HCT116 (cell line): ENCODE measurements at regions not wholly inside any gene's neighbourhood (a gene's known extent, or its start where the extent isn't known, plus 50 kb on each side); places are given as distances from the start of the nearest gene placed in this dataset.

ENCODE experiments used
- ATAC-seq: fragments of 200-7000 bp; cut with Tn5 transposase; 2 replicates; pipeline ENCODE4 v1.9.1; 2020; ENCODE audit warnings: mild to moderate bottlenecking, moderate library complexity
- BruUV-seq: library from RNA; stranded (reverse); fragments of 400-500 nt; replicated peaks from 2 replicates; lab custom pipeline; 2021; lab: Mats Ljungman, UMichigan
- CTCF ChIA-PET: fragments of 300-600 bp; sonication (Branson Sonifier 250); formaldehyde crosslinking; loops from one replicate; lab custom pipeline; 2021; ENCODE audit warnings: antibody characterized with exemption; lab: Charles Lee
- POLR2A ChIA-PET: fragments of 300-600, 350-600 bp; sonication (Branson Sonifier 250); formaldehyde crosslinking; loops from one replicate; lab custom pipeline; 2021; ENCODE audit warnings: antibody characterized with exemption; lab: Charles Lee
- RAD21 ChIA-PET, 2 experiments: fragments of 300-600 bp; sonication (Branson Sonifier 250); formaldehyde crosslinking; loops; one replicate each; lab custom pipeline; 2023; ENCODE audit warnings: low total read pairs in 2 of 2; ENCODE audit not compliant: uncharacterized antibody in 2 of 2, unreplicated experiment in 2 of 2, low non-redundant PET in 1 of 2; lab: Charles Lee
- DNase-seq: peaks from one replicate; pipeline ENCODE4 v3.0.0-alpha.2; 2010; ENCODE audit warnings: low read depth, low spot score
- H2AFZ ChIP-seq: fragments of 200-600 bp; shearing (Covaris generic), sonication (generic); 2 replicates; pipeline ENCODE4 v1.6.1; 2017; ENCODE audit warnings: low read depth, mixed run types, mixed read lengths, antibody characterized with exemption, low read length; ENCODE audit not compliant: poor library complexity, severe bottlenecking
- H3K27ac ChIP-seq: 2 replicates; pipeline ENCODE4 v1.5.1; 2012; ENCODE audit warnings: low read depth, low read length
- H3K27me3 ChIP-seq: fragments of 200-600 bp; sonication (generic); 2 replicates; pipeline ENCODE4 v1.6.1; 2016; ENCODE audit warnings: mixed run types, low read length, mixed read lengths; ENCODE audit not compliant: insufficient read depth
- H3K36me3 ChIP-seq, 2 experiments: fragments of 200-500 bp in 1 of 2; fragments of 200-600 bp in 1 of 2; sonication (Bioruptor generic) in 1 of 2; sonication (generic) in 1 of 2; 2 replicates each; pipeline versions ENCODE4 v1.5.1 to v1.6.1; 2014 to 2016; ENCODE audit warnings: low read length in 2 of 2, inconsistent platforms in 1 of 2, mixed read lengths in 1 of 2, mixed run types in 1 of 2; ENCODE audit not compliant: insufficient read depth in 2 of 2, control insufficient read depth in 1 of 2
- H3K4me1 ChIP-seq, 2 experiments: fragments of 200-600 bp in 1 of 2; sonication (generic) in 1 of 2; 2 replicates each; pipeline versions ENCODE4 v1.5.1 to v1.6.1; 2012 to 2017; ENCODE audit warnings: low read length in 2 of 2, inconsistent platforms in 1 of 2, mild to moderate bottlenecking in 1 of 2, mixed read lengths in 1 of 2, mixed run types in 1 of 2, moderate library complexity in 1 of 2; ENCODE audit not compliant: insufficient read depth in 2 of 2, control insufficient read depth in 1 of 2
- H3K4me2 ChIP-seq: fragments of 200-600 bp; sonication (generic); 2 replicates; pipeline ENCODE4 v1.6.1; 2017; ENCODE audit warnings: mixed run types, low read length, mixed read lengths
- H3K4me3 ChIP-seq, 2 experiments: fragments of 200-600 bp in 1 of 2; sonication (generic) in 1 of 2; replicated peaks in 1 of 2; 2 replicates each; pipeline ENCODE4 v1.5.1; 2011 to 2016; ENCODE audit warnings: low read length in 2 of 2, control low read depth in 1 of 2, low read depth in 1 of 2, mild to moderate bottlenecking in 1 of 2, mixed read lengths in 1 of 2, mixed run types in 1 of 2
- H3K79me2 ChIP-seq: fragments of 200-600 bp; sonication (generic); 2 replicates; pipeline ENCODE4 v1.6.1; 2017; ENCODE audit warnings: mild to moderate bottlenecking, mixed run types, low read length, moderate library complexity, mixed read lengths; ENCODE audit not compliant: insufficient read depth
- H3K9ac ChIP-seq: fragments of 200-600 bp; sonication (generic); 2 replicates; pipeline ENCODE4 v1.6.1; 2016; ENCODE audit warnings: low read length, mixed read lengths
- H3K9me2 ChIP-seq: fragments of 200-600 bp; sonication (generic), shearing (Covaris generic); 2 replicates; pipeline ENCODE4 v1.6.1; 2017; ENCODE audit warnings: mixed run types, mild to moderate bottlenecking, moderate library complexity; ENCODE audit not compliant: insufficient read depth
- H3K9me3 ChIP-seq, 2 experiments: fragments of 200-500 bp in 1 of 2; fragments of 200-600 bp in 1 of 2; sonication (Bioruptor generic) in 1 of 2; sonication (generic) in 1 of 2; 2 replicates each; pipeline ENCODE4 v1.6.1; 2014 to 2017; ENCODE audit warnings: low read length in 2 of 2, mixed read lengths in 2 of 2, inconsistent platforms in 1 of 2, low read depth in 1 of 2, mild to moderate bottlenecking in 1 of 2, mixed run types in 1 of 2, moderate library complexity in 1 of 2; ENCODE audit not compliant: control insufficient read depth in 1 of 2, insufficient read depth in 1 of 2
- H4K20me1 ChIP-seq: fragments of 200-600 bp; sonication (generic), shearing (Covaris generic); 2 replicates; pipeline ENCODE4 v1.6.1; 2017; ENCODE audit warnings: mixed run types, mild to moderate bottlenecking, moderate library complexity; ENCODE audit not compliant: insufficient read depth
- CBX3 ChIP-seq: IDR thresholded peaks from 2 replicates; pipeline ENCODE4 v1.6.1; 2012; ENCODE audit warnings: low read depth
- CEBPB ChIP-seq: IDR thresholded peaks from 2 replicates; pipeline ENCODE4 v1.6.1; 2012; ENCODE audit warnings: low read depth
- CTCF ChIP-seq, 3 experiments: fragments of 200-600 bp in 1 of 3; sonication (generic) in 1 of 3; IDR thresholded peaks in 2 of 3; conservative IDR thresholded peaks in 1 of 3; 2 replicates each; pipeline ENCODE4 v1.5.1; 2012 to 2017; ENCODE audit warnings: low read depth in 2 of 3, low read length in 2 of 3, antibody characterized with exemption in 1 of 3, borderline replicate concordance in 1 of 3, control low read depth in 1 of 3, mild to moderate bottlenecking in 1 of 3, mixed read lengths in 1 of 3, mixed run types in 1 of 3, moderate library complexity in 1 of 3; ENCODE audit not compliant: insufficient read depth in 1 of 3
- ELF1 ChIP-seq: IDR thresholded peaks from 2 replicates; pipeline ENCODE4 v1.6.1; 2012; ENCODE audit warnings: low read depth, borderline replicate concordance
- FOSL1 ChIP-seq: IDR thresholded peaks from 2 replicates; pipeline ENCODE4 v1.6.1; 2012; ENCODE audit warnings: low read depth
- JUND ChIP-seq: IDR thresholded peaks from 2 replicates; pipeline ENCODE4 v1.6.1; 2012
- POLR2A ChIP-seq: IDR thresholded peaks from 2 replicates; pipeline ENCODE4 v1.7.0; 2011; ENCODE audit warnings: borderline replicate concordance; ENCODE audit not compliant: insufficient read depth, insufficient read length; ENCODE audit errors: extremely low read depth
- POLR2AphosphoS5 ChIP-seq: IDR thresholded peaks from 2 replicates; pipeline ENCODE4 v1.6.1; 2011; ENCODE audit warnings: mild to moderate bottlenecking, low read depth, low read length, moderate library complexity
- RAD21 ChIP-seq: IDR thresholded peaks from 2 replicates; pipeline ENCODE4 v1.6.1; 2012; ENCODE audit warnings: low read depth, mild to moderate bottlenecking
- REST ChIP-seq: IDR thresholded peaks from 2 replicates; pipeline ENCODE4 v1.6.1; 2012; ENCODE audit warnings: low read depth
- SIN3A ChIP-seq: IDR thresholded peaks from 2 replicates; pipeline ENCODE4 v1.6.1; 2012; ENCODE audit warnings: low read depth
- SRF ChIP-seq: IDR thresholded peaks from 2 replicates; pipeline ENCODE4 v1.6.1; 2012; ENCODE audit warnings: low read depth
- ZBTB33 ChIP-seq: IDR thresholded peaks from 2 replicates; pipeline ENCODE4 v1.6.1; 2011; ENCODE audit warnings: mild to moderate bottlenecking, low read length, moderate library complexity; ENCODE audit not compliant: insufficient replicate concordance; ENCODE audit errors: extremely low read depth
- ZNF274 ChIP-seq: fragments of 200-500 bp; sonication (Bioruptor generic); IDR thresholded peaks from 2 replicates; pipeline ENCODE4 v1.6.1; 2014; ENCODE audit warnings: mild to moderate bottlenecking, low read depth, low read length, inconsistent platforms
- intact Hi-C: fragments of 100-400 bp; cut with micrococcal nuclease; formaldehyde crosslinking; loops from 2 replicates; pipeline ENCODE4 v1.10.0; 2022

- Histone ChIP-seq H3K4me2 (no peak overlapping the region), H3K9me2 (no peaks in the 10 kb centered on the region), H3K27me3 (no peaks in the 10 kb centered on the region), H3K9ac (no peak overlapping the region), H3K79me2 (no peaks in the 10 kb centered on the region), H2AFZ (no peak overlapping the region), H3K36me3 (no peaks in the 10 kb centered on the region), H3K4me3 (no peak overlapping the region), H4K20me1 (no peaks in the 10 kb centered on the region), H3K4me1 (no peaks in the 10 kb centered on the region), H3K9me3 (peaks cover 12 to 26% of the 10 kb centered on the region in 2 experiments; a peak in 2 of 4 replicates), H3K27ac (no peak overlapping the region)
- BruUV-seq, result no TSS peak
- ChIA-PET CTCF (no interaction called here), RAD21 (no interaction called here), POLR2A (no interaction called here)
- DNase-seq (no peak), ATAC-seq (no peak)
- intact Hi-C loops, result no loop called here
- TF ChIP-seq CEBPB (no peak), ZNF274 (no peak), POLR2A (no peak), RAD21 (no peak), FOSL1 (no peak), SIN3A (no peak)
Observed at GRCh38 chr1:239443361-239443760, 57.0 kb downstream of the CHRM3 start.

- DNase-seq (no peak), ATAC-seq (no peak)
- no peak overlapping the region for H2AFZ ChIP-seq
- CTCF ChIA-PET, result no interaction called here
- no peaks in the 10 kb centered on the region for H3K9me2 ChIP-seq
- H3K4me1 ChIP-seq, result no peaks in the 10 kb centered on the region
- no peak overlapping the region for H3K4me3 ChIP-seq
- no peaks in the 10 kb centered on the region for H3K79me2 ChIP-seq
- BruUV-seq, result no TSS peak
- no peak overlapping the region for H3K4me2 ChIP-seq
- no peaks in the 10 kb centered on the region for H3K36me3 ChIP-seq
- H3K9me3 ChIP-seq, result peaks cover 13 to 28% of the 10 kb centered on the region in 2 experiments; a peak in 2 of 4 replicates
- POLR2A ChIA-PET, result no interaction called here
- no peak overlapping the region for H3K9ac ChIP-seq
- no peak overlapping the region for H3K27ac ChIP-seq
- H4K20me1 ChIP-seq, result no peaks in the 10 kb centered on the region
- intact Hi-C loops, result no loop called here
- RAD21 ChIA-PET, result no interaction called here
- H3K27me3 ChIP-seq, result no peaks in the 10 kb centered on the region
- TF ChIP-seq POLR2AphosphoS5 (no peak), ELF1 (no peak), ZBTB33 (no peak), SRF (no peak), CTCF (IDR thresholded peaks at IDR 0.05 in 2 of 3, conservative IDR thresholded peaks at IDR 0.05 in 1 of 3; ENCODE audit: borderline replicate concordance in 1 of 3, insufficient read depth in 1 of 3, low read depth in 2 of 3, low read length in 2 of 3) (no peak), CBX3 (no peak), RAD21 (no peak), CEBPB (no peak), JUND (no peak), REST (no peak)
Observed at GRCh38 chr1:239446611-239447010, 60.2 kb downstream of the CHRM3 start.
